ENCODE measurements at regions not wholly inside any gene's neighbourhood (a gene's known extent, or its start where the extent isn't known, plus 50 kb on each side); places are given as distances from the start of the nearest gene placed in this dataset.

DNA sequence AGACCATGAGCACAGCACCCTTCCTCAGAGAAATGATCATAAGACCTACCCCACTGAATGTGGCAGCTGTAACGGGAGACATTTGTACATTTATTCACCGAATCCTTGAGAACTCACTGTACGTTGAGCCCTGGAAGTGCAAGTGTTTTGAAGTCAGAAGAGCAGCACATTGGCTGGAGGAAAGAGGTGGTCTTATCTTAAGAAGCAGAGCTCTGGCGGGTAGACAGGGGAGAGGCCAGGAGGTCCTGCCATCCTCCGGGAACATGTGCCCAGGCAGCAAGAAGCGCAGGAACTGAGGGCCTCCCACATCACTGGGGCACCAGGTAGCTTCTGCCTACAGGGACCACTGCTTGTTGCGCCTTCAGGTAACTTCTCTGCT lies 169.2 kb upstream of the IRF2BP2 start:
- H3K9me3 ChIP-seq (ENCODE audit: low read length) = no peaks in the 10 kb centered on the region
- no peaks in the 10 kb centered on the region for H3K4me1 ChIP-seq (ENCODE audit: insufficient read depth, low read length, poor library complexity, severe bottlenecking)
- no peak for TF ChIP-seq EZH2phosphoT487 (IDR thresholded peaks at IDR 0.05; ENCODE audit: borderline replicate concordance, low read depth, low read length)
- H3K4me2 ChIP-seq (ENCODE audit: low read length) = no peak overlapping the region
- no peaks in the 10 kb centered on the region for H3K36me3 ChIP-seq (ENCODE audit: insufficient read depth, low read length)
- no peaks in the 10 kb centered on the region for H3K9me2 ChIP-seq (ENCODE audit: insufficient read depth, low read length)
- H2AFZ ChIP-seq (ENCODE audit: low read length) = no peak overlapping the region
- H4K20me1 ChIP-seq (ENCODE audit: insufficient read depth, low read length) = no peaks in the 10 kb centered on the region
- H3K79me2 ChIP-seq (ENCODE audit: insufficient read depth, low read depth, low read length) = no peaks in the 10 kb centered on the region
- no peak for DNase-seq (ENCODE audit: low spot score)
- POLR2A ChIA-PET = no interaction called here
- no peak overlapping the region for H3K4me3 ChIP-seq (ENCODE audit: low read depth, low read length, poor library complexity, severe bottlenecking)
- no peak overlapping the region for H3K27ac ChIP-seq (ENCODE audit: low read depth, low read length, poor library complexity, severe bottlenecking)
- CTCF ChIA-PET (ENCODE audit: unreplicated experiment) = no interaction called here
- no TSS peak for BruUV-seq (replicated peaks)
- intact Hi-C loops (cut with micrococcal nuclease; ENCODE audit: unreplicated experiment) = no loop called here

DNA sequence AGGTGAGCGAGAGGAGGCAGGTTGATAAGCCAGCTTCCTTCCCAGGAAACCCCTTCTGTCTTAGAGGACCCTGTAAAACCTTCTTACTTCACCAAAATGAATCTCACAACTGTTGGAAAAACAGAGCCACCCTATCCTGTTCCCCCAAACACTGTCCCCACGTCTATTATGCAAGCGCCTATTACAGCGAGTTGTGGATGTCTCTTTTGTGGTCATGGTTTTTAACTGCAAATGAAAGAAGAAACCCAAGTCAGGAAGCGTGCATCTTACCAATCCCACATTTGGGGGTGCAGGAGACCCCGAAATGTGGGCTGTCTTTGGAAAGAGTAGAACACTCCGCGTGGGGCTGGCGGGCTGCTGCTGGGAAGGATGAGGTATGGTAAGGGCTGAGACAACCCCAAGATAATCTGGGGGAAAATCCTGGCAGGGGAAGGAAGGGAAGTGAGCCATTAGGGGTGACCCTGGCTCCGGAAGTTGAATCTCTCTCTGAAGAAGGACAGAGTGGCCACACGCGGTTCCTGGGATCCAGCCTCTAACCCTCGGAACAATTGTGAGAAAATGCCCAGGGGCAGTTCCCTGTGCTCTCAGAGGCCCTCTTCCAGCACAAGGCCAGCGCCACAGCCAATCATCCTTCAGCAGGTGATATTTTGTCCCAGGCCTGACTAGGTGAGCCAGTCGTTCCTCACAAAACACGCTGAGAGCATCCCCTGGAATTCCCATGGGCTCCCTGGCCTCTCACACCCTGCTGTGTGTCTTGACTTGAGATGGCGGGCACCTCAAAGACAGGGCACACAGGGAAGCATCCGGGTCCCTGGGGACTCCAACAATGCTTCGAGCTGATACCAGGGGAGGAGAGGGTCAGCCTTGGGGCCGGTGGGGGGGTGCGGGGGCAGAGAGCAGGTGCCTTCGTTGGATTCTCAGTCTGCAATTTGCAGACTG lies 168.5 kb upstream of the IRF2BP2 start:
- TF ChIP-seq EZH2phosphoT487 (IDR thresholded peaks at IDR 0.05; ENCODE audit: borderline replicate concordance, low read depth, low read length) = no peak
- TF ChIP-seq CTCF (conservative IDR thresholded peaks at IDR 0.05; ENCODE audit: low read length) = no peak

DNA sequence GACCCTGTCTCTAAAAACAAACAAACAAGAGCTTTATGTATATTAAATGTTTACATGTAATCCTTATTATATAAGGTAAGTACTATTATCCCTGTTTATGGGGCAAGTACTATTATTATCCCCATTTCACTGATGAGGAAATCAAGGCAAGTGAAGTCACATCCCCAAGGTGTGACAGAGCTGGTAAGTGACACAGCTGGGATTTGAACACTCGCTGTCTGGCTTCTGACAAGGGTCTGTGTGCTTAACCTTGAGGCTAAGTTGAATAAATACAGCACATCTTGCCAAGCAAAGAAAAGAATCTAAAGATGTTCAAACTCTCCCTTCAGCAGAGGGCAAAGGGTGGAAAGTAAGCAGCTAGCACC lies 167.9 kb upstream of the IRF2BP2 start:
- TF ChIP-seq CTCF (conservative IDR thresholded peaks at IDR 0.05; ENCODE audit: low read length) (no peak), EZH2phosphoT487 (IDR thresholded peaks at IDR 0.05; ENCODE audit: borderline replicate concordance, low read depth, low read length) (no peak)
- no peak overlapping the region for H2AFZ ChIP-seq (ENCODE audit: low read length)
- H3K4me2 ChIP-seq (ENCODE audit: low read length) = no peak overlapping the region
- peaks cover 5% of the 10 kb centered on the region for H3K4me1 ChIP-seq (ENCODE audit: insufficient read depth, low read length, poor library complexity, severe bottlenecking)
- H4K20me1 ChIP-seq (ENCODE audit: insufficient read depth, low read length) = no peaks in the 10 kb centered on the region
- H3K36me3 ChIP-seq (ENCODE audit: insufficient read depth, low read length) = no peaks in the 10 kb centered on the region
- H3K27ac ChIP-seq (ENCODE audit: low read depth, low read length, poor library complexity, severe bottlenecking) = no peak overlapping the region
- no TSS peak for BruUV-seq (replicated peaks)
- ChIA-PET POLR2A (interaction anchor here (0.7 kb wide), 1 partner anchor 53 kb away, joined by 4 read pairs; no protein-coding TSS in a partner anchor), CTCF (ENCODE audit: unreplicated experiment) (interaction anchor here (0.6 to 0.9 kb wide), 2 partner anchors 10 to 1181 kb away, joined by 3 read pairs; no protein-coding TSS in a partner anchor)
- no peak for DNase-seq (ENCODE audit: low spot score)
- H3K9me3 ChIP-seq (ENCODE audit: low read length) = no peaks in the 10 kb centered on the region
- H3K9me2 ChIP-seq (ENCODE audit: insufficient read depth, low read length) = no peaks in the 10 kb centered on the region
- intact Hi-C loops (cut with micrococcal nuclease; ENCODE audit: unreplicated experiment) = no loop called here
- H3K4me3 ChIP-seq (ENCODE audit: low read depth, low read length, poor library complexity, severe bottlenecking) = no peak overlapping the region
- no peaks in the 10 kb centered on the region for H3K79me2 ChIP-seq (ENCODE audit: insufficient read depth, low read depth, low read length)

More for the DNA sequence above, 168.5 kb upstream of the IRF2BP2 start:
- H3K4me2 ChIP-seq (ENCODE audit: low read length) = no peak overlapping the region
- H4K20me1 ChIP-seq (ENCODE audit: insufficient read depth, low read length) = no peaks in the 10 kb centered on the region
- no peak overlapping the region for H2AFZ ChIP-seq (ENCODE audit: low read length)
- H3K9me2 ChIP-seq (ENCODE audit: insufficient read depth, low read length) = no peaks in the 10 kb centered on the region
- DNase-seq (ENCODE audit: low spot score) = no peak
- no peaks in the 10 kb centered on the region for H3K9me3 ChIP-seq (ENCODE audit: low read length)
- BruUV-seq (replicated peaks) = no TSS peak
- H3K4me1 ChIP-seq (ENCODE audit: insufficient read depth, low read length, poor library complexity, severe bottlenecking) = peaks cover 2% of the 10 kb centered on the region
- no peaks in the 10 kb centered on the region for H3K36me3 ChIP-seq (ENCODE audit: insufficient read depth, low read length)
- no peak overlapping the region for H3K27ac ChIP-seq (ENCODE audit: low read depth, low read length, poor library complexity, severe bottlenecking)
- no peak overlapping the region for H3K4me3 ChIP-seq (ENCODE audit: low read depth, low read length, poor library complexity, severe bottlenecking)
- no peaks in the 10 kb centered on the region for H3K79me2 ChIP-seq (ENCODE audit: insufficient read depth, low read depth, low read length)
- intact Hi-C loops (cut with micrococcal nuclease; ENCODE audit: unreplicated experiment) = no loop called here
- ChIA-PET CTCF (ENCODE audit: unreplicated experiment) (interaction anchor here (0.9 kb wide), 1 partner anchor 11 kb away, joined by 3 read pairs; no protein-coding TSS in a partner anchor), POLR2A (interaction anchor here (0.7 kb wide), 1 partner anchor 52 kb away, joined by 4 read pairs; no protein-coding TSS in a partner anchor)

Data from OCI-LY7 (cell line).